OCI-LY7 (cell line): ENCODE measurements at regions not wholly inside any gene's neighbourhood (a gene's known extent, or its start where the extent isn't known, plus 50 kb on each side); places are given as distances from the start of the nearest gene placed in this dataset.

Source experiments
- BruUV-seq: library from RNA; stranded (reverse); fragments of 400-500 nt; replicated peaks from 2 replicates; lab custom pipeline; 2021; lab: Mats Ljungman, UMichigan
- CTCF ChIA-PET: fragments of 300-600 bp; sonication (Branson Sonifier 250); formaldehyde crosslinking; loops from one replicate; lab custom pipeline; 2022; ENCODE audit warnings: antibody characterized with exemption; ENCODE audit not compliant: unreplicated experiment; lab: Charles Lee
- POLR2A ChIA-PET: fragments of 300-600 bp; sonication (Branson Sonifier 250); formaldehyde crosslinking; loops from one replicate; lab custom pipeline; 2022; ENCODE audit warnings: antibody characterized with exemption; lab: Charles Lee
- DNase-seq: peaks from one replicate; pipeline ENCODE4 v3.0.0-alpha.2; 2015; ENCODE audit warnings: low spot score
- H2AFZ ChIP-seq: fragments of 200-600 bp; sonication (generic), shearing (Covaris generic); 2 replicates; pipeline ENCODE4 v1.6.1; 2014; ENCODE audit warnings: mild to moderate bottlenecking, antibody characterized with exemption, low read length, moderate library complexity
- H3K27ac ChIP-seq: fragments of 200-600 bp; sonication (generic); 2 replicates; pipeline ENCODE4 v1.5.1; 2014; ENCODE audit warnings: mixed run types, low read depth, mild to moderate bottlenecking, moderate library complexity, low read length, inconsistent platforms; ENCODE audit not compliant: poor library complexity, severe bottlenecking
- H3K36me3 ChIP-seq: fragments of 200-600 bp; sonication (generic); 2 replicates; pipeline ENCODE4 v1.6.1; 2014; ENCODE audit warnings: mild to moderate bottlenecking, antibody characterized with exemption, low read length, moderate library complexity, mixed read lengths; ENCODE audit not compliant: insufficient read depth
- H3K4me1 ChIP-seq: fragments of 200-600 bp; sonication (generic); 2 replicates; pipeline ENCODE4 v1.5.1; 2014; ENCODE audit warnings: mild to moderate bottlenecking, low read length; ENCODE audit not compliant: insufficient read depth, poor library complexity, severe bottlenecking
- H3K4me2 ChIP-seq: fragments of 200-600 bp; sonication (generic); 2 replicates; pipeline ENCODE4 v1.6.1; 2014; ENCODE audit warnings: mild to moderate bottlenecking, low read length
- H3K4me3 ChIP-seq: fragments of 200-600 bp; sonication (generic); 2 replicates; pipeline ENCODE4 v1.5.1; 2014; ENCODE audit warnings: mild to moderate bottlenecking, low read depth, low read length; ENCODE audit not compliant: poor library complexity, severe bottlenecking
- H3K79me2 ChIP-seq: fragments of 200-600 bp; sonication (generic); 2 replicates; pipeline ENCODE4 v1.6.1; 2016; ENCODE audit warnings: low read depth, mild to moderate bottlenecking, low read length, moderate library complexity, mixed read lengths; ENCODE audit not compliant: insufficient read depth
- H3K9me2 ChIP-seq: fragments of 200-600 bp; sonication (generic); 2 replicates; pipeline ENCODE4 v1.6.1; 2016; ENCODE audit warnings: mild to moderate bottlenecking, low read length, mixed read lengths; ENCODE audit not compliant: insufficient read depth
- H3K9me3 ChIP-seq: fragments of 200-600 bp; sonication (generic); 2 replicates; pipeline ENCODE4 v1.6.1; 2014; ENCODE audit warnings: mild to moderate bottlenecking, mixed run types, low read length, mixed read lengths
- H4K20me1 ChIP-seq: fragments of 200-600 bp; sonication (generic); 2 replicates; pipeline ENCODE4 v1.6.1; 2014; ENCODE audit warnings: mild to moderate bottlenecking, antibody characterized with exemption, low read length, moderate library complexity, mixed read lengths; ENCODE audit not compliant: insufficient read depth
- EZH2phosphoT487 ChIP-seq: fragments of 200-600 bp; sonication (generic); IDR thresholded peaks from 2 replicates; pipeline ENCODE4 v1.6.1; 2018; ENCODE audit warnings: low read depth, borderline replicate concordance, mild to moderate bottlenecking, mixed run types, antibody characterized with exemption, low read length, moderate library complexity, mixed read lengths
- intact Hi-C: fragments of 100-400 bp; cut with micrococcal nuclease; formaldehyde crosslinking; loops from one replicate; pipeline ENCODE4 v1.10.0; 2022; ENCODE audit not compliant: unreplicated experiment
- TF ChIP-seq, protein P1 (sequence below): fragments of 200-600 bp; sonication (generic); conservative IDR thresholded peaks from 2 replicates; pipeline ENCODE4 v1.5.1; 2014; ENCODE audit warnings: mild to moderate bottlenecking, antibody characterized with exemption, low read length, moderate library complexity, mixed read lengths

- Histone ChIP-seq H4K20me1 (no peaks in the 10 kb centered on the region), H3K36me3 (no peaks in the 10 kb centered on the region), H3K4me2 (no peak overlapping the region), H3K79me2 (no peaks in the 10 kb centered on the region), H3K4me3 (no peak overlapping the region), H2AFZ (no peak overlapping the region), H3K4me1 (no peaks in the 10 kb centered on the region), H3K9me3 (no peaks in the 10 kb centered on the region), H3K27ac (no peak overlapping the region), H3K9me2 (no peaks in the 10 kb centered on the region)
- DNase-seq: no peak
- intact Hi-C loops: no loop called here
- TF ChIP-seq, protein P1, sequence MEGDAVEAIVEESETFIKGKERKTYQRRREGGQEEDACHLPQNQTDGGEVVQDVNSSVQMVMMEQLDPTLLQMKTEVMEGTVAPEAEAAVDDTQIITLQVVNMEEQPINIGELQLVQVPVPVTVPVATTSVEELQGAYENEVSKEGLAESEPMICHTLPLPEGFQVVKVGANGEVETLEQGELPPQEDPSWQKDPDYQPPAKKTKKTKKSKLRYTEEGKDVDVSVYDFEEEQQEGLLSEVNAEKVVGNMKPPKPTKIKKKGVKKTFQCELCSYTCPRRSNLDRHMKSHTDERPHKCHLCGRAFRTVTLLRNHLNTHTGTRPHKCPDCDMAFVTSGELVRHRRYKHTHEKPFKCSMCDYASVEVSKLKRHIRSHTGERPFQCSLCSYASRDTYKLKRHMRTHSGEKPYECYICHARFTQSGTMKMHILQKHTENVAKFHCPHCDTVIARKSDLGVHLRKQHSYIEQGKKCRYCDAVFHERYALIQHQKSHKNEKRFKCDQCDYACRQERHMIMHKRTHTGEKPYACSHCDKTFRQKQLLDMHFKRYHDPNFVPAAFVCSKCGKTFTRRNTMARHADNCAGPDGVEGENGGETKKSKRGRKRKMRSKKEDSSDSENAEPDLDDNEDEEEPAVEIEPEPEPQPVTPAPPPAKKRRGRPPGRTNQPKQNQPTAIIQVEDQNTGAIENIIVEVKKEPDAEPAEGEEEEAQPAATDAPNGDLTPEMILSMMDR: no peak
- TF ChIP-seq EZH2phosphoT487: no peak
- POLR2A ChIA-PET: no interaction called here
- CTCF ChIA-PET: no interaction called here
- no TSS peak for BruUV-seq
Observed at GRCh38 chr18:10379522-10379921, 74.9 kb upstream of the APCDD1 start.

DNA sequence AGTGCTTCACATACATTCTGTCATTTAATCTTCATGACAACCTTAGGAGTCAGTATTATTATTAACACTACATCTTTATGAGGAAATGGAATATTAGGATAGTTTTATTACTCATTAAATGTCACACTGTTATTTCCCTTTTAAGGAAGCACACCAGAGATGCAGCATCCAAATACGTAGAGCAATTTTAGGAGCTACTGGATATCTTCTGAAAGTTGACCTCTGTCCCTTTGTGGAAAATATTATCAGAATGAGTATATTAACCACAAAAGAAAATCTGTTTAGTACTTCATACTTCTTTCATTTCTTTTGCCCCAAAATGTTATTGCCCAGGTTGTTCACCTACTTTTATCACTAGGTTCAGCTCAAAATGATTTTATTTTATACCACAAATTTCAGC is 72.9 kb upstream of the APCDD1 start:
- H4K20me1 ChIP-seq: no peaks in the 10 kb centered on the region
- ChIA-PET CTCF (no interaction called here), POLR2A (no interaction called here)
- H3K27ac ChIP-seq: no peak overlapping the region
- intact Hi-C loops: no loop called here
- BruUV-seq: no TSS peak
- no peak overlapping the region for H2AFZ ChIP-seq
- no peak overlapping the region for H3K4me2 ChIP-seq
- no peaks in the 10 kb centered on the region for H3K4me1 ChIP-seq
- no peak overlapping the region for H3K4me3 ChIP-seq
- H3K79me2 ChIP-seq: no peaks in the 10 kb centered on the region
- H3K9me2 ChIP-seq: no peaks in the 10 kb centered on the region
- no peaks in the 10 kb centered on the region for H3K9me3 ChIP-seq
- DNase-seq: no peak
- TF ChIP-seq, protein P1: no peak
- TF ChIP-seq EZH2phosphoT487: no peak
- no peaks in the 10 kb centered on the region for H3K36me3 ChIP-seq

- Histone ChIP-seq H3K4me1 (no peaks in the 10 kb centered on the region), H3K27ac (no peak overlapping the region), H3K79me2 (no peaks in the 10 kb centered on the region), H3K36me3 (no peaks in the 10 kb centered on the region), H3K9me2 (no peaks in the 10 kb centered on the region), H3K4me2 (no peak overlapping the region), H4K20me1 (no peaks in the 10 kb centered on the region), H3K9me3 (no peaks in the 10 kb centered on the region), H3K4me3 (no peak overlapping the region), H2AFZ (no peak overlapping the region)
- POLR2A ChIA-PET: no interaction called here
- no TSS peak for BruUV-seq
- CTCF ChIA-PET: no interaction called here
- intact Hi-C loops: no loop called here
- TF ChIP-seq EZH2phosphoT487: no peak
- TF ChIP-seq, protein P1: no peak
- no peak for DNase-seq
Observed at GRCh38 chr18:10381951-10382350, 72.5 kb upstream of the APCDD1 start.
